Activated CD4-positive, alpha-beta T cell treated with anti-CD3 and anti-CD28 coated beads for 24 hours (primary cell): ENCODE measurements at regions not wholly inside any gene's neighbourhood (a gene's known extent, or its start where the extent isn't known, plus 50 kb on each side); places are given as distances from the start of the nearest gene placed in this dataset.

Experiments
- DNase-seq, 2 donors: peaks; one replicate each; pipeline ENCODE4 v3.0.0-alpha.2; 2020; ENCODE audit warnings: low read depth in 2 of 2

DNA sequence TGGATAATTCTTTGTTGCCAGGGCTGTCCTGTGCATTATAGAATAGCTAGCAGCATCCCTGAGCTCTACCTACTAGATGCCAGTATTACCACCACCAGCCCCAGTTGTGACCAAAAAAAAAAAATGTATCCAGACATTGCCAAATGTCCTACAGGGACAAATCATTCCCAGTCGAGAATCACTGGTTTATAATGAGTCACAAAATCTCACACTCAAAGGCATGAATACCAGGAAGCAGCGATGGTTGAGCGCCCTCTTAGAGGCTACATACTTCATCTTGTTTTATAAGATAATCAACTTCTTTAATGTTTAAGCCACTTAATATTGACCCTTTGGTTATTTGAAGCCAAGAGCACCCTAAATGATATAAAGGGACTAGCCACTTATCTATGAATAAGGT is 297.3 kb downstream of the DHX15 start:
- DNase-seq: no peak

DNA sequence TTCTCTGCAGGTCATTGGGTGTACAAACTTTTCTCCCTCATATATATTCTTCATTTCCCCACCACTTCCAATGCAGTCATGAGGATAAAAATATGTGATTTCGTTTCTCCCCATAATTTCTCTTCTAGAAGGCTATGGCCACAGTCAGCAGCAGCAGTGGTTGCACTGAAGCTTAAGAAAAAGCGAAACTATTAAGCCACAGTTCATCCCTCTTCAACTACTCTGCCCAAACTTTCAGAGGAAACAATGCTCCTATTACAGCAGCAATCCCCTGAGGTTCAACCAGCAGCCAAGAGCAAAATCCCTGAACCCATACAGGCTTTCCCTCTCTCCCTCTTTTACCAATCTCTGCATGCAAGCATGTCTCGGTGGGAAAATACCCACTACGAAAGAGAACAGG is 298.6 kb downstream of the DHX15 start:
- DNase-seq: no peak

GRCh38 chr4:24282446-24282845 is 301.9 kb downstream of the DHX15 start:
- no peak for DNase-seq

GRCh38 chr4:24279911-24280375 is 304.4 kb downstream of the DHX15 start:
- no peak for DNase-seq

DNA sequence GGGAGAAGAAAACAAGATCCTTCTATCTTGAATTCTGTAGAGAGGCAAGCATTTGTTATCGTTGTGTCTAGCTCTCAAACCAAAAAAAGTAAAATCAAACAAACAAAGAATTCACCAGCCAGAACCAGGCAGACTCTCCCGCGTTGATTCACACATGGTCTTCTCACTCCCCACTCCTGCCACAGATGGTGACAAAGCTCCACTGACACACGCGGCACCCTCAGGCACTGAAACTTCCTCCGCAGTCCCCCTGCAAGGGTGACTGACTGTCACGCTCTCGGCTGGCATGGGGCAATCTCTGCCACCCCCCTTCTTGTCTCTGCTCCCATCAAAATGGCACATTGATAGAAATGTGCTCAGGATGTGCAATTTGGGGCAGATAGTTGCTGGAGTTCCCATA is 304.9 kb downstream of the DHX15 start:
- no peak for DNase-seq

- no peak for DNase-seq
Observed at GRCh38 chr4:24278693-24279092, 305.7 kb downstream of the DHX15 start.

- no peak for DNase-seq
Observed at GRCh38 chr4:24274381-24274941, 309.9 kb downstream of the DHX15 start.

DNA sequence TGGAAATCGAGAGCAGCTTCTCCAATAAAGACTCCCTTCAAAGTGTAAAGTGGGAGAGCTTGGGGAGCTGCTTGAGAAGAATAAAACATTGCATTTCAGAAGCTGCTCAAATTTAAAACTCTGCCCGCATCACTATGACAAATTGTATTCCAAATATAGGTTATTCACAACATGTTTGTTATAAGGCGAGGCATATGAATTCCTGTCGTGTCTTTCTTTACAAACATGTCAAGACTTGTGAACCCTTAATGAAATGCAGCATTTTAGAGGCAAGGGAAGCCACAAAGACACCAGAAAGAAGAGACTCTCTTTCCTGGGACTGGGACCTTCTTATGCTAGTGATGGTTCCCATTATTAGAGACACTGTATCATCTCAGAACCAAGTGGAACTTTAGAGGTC is 311.2 kb downstream of the DHX15 start:
- no peak for DNase-seq

GRCh38 chr4:24266951-24267722 is 317.2 kb downstream of the DHX15 start:
- DNase-seq: no peak

GRCh38 chr4:24265989-24266388 is 318.4 kb downstream of the DHX15 start:
- DNase-seq: no peak

- no peak for DNase-seq
Observed at GRCh38 chr4:24262616-24263015, 321.7 kb downstream of the DHX15 start.

DNA sequence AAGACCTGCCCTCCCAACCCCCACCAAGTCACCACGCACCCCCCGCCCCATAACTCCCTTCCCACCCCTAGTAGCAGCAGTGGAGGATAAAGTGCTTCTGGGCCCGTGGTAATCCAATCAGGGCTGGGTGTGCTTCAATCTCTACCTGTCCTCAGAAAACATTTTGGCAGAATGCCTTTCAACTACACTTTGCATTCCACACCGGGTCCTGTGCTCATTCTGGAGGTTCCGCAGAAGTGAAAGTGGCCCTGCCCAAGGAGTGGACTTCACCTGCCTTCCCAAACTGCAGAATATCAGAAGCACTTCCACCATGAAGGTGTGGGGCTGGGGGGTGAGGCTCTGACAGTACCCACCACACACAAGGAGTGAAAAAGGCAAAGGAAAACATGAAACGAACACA is 322.3 kb downstream of the DHX15 start:
- no peak for DNase-seq

GRCh38 chr4:24260923-24261564 is 323.3 kb downstream of the DHX15 start:
- no peak for DNase-seq

GRCh38 chr4:24260133-24260715 is 324.1 kb downstream of the DHX15 start:
- DNase-seq: no peak

DNA sequence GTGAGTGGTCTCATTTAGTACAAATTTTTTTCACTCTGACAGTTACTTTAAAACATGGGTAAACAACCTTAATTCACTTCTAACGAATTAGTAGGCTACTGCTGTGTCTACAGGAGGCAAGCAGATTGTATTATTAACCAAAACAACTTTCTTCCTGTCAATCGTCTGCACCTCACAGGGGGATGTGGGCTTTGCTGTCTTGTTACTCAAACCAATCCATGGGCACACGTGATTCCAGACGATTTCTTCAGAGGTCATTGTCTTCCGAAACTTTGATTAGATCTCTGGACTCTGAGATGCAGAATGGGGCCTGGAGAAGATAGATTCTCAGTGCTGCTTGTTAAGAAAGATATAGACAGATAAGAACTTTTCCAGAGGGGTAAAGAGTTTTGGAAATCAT is 327.8 kb downstream of the DHX15 start:
- DNase-seq: no peak

DNA sequence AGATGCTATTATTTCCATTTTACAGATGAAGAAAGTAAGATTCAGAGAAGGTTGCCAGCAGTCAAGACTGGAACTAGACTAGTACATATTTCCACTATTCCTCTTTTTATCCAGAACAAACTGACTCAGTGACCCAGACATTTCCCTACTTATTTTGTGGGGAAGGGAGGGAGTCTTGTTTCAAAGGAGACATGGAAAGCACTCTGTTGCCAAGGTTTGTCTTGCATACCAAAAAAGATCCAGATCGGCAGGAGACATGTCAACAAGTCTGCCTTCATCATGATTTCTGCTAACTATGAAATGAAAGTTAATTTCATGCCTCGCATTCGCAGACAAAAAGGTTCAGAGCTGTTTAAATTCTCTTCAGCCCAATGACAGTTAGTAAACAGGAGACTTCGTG is 328.3 kb downstream of the DHX15 start:
- DNase-seq: no peak

GRCh38 chr4:24252121-24252520 is 332.2 kb downstream of the DHX15 start:
- DNase-seq: no peak

GRCh38 chr4:24251589-24251988 is 332.8 kb downstream of the DHX15 start:
- no peak for DNase-seq

- no peak for DNase-seq
Observed at GRCh38 chr4:24249972-24250371, 334.4 kb downstream of the DHX15 start.

DNA sequence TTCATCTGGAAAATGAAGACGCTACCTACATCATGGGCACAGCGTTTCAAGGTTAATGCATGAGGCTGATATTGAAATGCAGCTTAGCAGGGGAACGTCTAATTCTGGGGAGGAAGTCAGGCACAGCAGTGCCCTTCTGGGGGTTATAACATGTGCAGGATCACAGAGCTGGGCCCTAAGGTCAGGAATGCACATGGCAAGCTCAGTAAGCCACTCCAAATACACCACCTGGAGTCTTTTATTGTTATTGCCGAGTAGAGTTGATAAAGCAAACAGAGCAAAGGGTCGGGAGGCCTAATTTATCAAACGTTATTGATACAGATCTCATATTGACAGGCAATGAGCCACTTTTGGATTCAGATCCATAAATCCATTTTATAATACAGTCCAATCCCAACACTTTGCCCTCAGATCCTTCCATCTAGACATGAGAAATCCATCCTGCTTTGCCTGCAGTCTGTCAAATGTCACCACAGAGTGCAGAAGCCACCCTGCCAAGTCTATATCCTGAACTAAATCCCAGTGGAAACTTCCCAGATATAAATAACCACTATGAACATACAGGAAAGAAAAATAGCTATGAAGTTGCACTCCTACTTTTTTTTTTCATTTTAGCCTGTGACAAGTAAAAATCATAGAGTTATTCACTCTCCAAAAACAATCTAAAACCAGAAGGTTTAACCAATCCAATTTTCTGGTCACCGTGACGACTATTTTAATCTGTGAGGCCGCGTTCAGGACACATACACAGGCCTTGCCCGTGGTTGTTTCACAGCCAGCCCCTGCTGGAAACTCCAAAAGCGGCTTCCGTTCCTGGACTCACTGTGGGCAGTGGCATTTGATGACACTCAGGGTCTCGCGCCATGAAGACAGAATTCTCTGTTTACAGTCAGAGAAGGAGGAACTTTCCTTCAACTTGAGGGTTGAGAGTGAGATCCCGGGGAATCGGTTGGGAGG is 335.4 kb downstream of the DHX15 start:
- DNase-seq: no peak

- DNase-seq: no peak
Observed at GRCh38 chr4:24245491-24245820, 338.9 kb downstream of the DHX15 start.
